ENCODE measurements at regions not wholly inside any gene's neighbourhood (a gene's known extent, or its start where the extent isn't known, plus 50 kb on each side); places are given as distances from the start of the nearest gene placed in this dataset.
"Not testable (repeated sequence)": the region's sequence is repeated elsewhere in the genome, so short reads cannot be mapped to it uniquely, and the experiment has no call there.

- TF ChIP-seq, protein P1, sequence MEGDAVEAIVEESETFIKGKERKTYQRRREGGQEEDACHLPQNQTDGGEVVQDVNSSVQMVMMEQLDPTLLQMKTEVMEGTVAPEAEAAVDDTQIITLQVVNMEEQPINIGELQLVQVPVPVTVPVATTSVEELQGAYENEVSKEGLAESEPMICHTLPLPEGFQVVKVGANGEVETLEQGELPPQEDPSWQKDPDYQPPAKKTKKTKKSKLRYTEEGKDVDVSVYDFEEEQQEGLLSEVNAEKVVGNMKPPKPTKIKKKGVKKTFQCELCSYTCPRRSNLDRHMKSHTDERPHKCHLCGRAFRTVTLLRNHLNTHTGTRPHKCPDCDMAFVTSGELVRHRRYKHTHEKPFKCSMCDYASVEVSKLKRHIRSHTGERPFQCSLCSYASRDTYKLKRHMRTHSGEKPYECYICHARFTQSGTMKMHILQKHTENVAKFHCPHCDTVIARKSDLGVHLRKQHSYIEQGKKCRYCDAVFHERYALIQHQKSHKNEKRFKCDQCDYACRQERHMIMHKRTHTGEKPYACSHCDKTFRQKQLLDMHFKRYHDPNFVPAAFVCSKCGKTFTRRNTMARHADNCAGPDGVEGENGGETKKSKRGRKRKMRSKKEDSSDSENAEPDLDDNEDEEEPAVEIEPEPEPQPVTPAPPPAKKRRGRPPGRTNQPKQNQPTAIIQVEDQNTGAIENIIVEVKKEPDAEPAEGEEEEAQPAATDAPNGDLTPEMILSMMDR (conservative IDR thresholded peaks at IDR 0.05; ENCODE audit: low read depth, low read length): not testable (repeated sequence)
- not testable (repeated sequence) for TF ChIP-seq MAFK (IDR thresholded peaks at IDR 0.05; ENCODE audit: low read depth, low read length); POLR2A (IDR thresholded peaks at IDR 0.05; ENCODE audit: low read depth, low read length); MXI1 (IDR thresholded peaks at IDR 0.05; ENCODE audit: borderline replicate concordance, low read depth, low read length)
- TF ChIP-seq, protein P2, sequence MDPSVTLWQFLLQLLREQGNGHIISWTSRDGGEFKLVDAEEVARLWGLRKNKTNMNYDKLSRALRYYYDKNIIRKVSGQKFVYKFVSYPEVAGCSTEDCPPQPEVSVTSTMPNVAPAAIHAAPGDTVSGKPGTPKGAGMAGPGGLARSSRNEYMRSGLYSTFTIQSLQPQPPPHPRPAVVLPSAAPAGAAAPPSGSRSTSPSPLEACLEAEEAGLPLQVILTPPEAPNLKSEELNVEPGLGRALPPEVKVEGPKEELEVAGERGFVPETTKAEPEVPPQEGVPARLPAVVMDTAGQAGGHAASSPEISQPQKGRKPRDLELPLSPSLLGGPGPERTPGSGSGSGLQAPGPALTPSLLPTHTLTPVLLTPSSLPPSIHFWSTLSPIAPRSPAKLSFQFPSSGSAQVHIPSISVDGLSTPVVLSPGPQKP (IDR thresholded peaks at IDR 0.05; ENCODE audit: borderline replicate concordance, low read depth, low read length): not testable (repeated sequence)
Measured at GRCh38 chr1:148391323-148391722, 91.8 kb downstream of the PPIAL4G start.

Measured in IMR-90 (cell line).